ENCODE measurements at regions not wholly inside any gene's neighbourhood (a gene's known extent, or its start where the extent isn't known, plus 50 kb on each side); places are given as distances from the start of the nearest gene placed in this dataset.

GRCh38 chr7:109893231-109893630 lies 1197.7 kb upstream of the LRRN3 start:
- TF ChIP-seq CTCF (IDR thresholded peaks at IDR 0.05) (no peak), POLR2AphosphoS5 (IDR thresholded peaks at IDR 0.05) (no peak), POLR2A (IDR thresholded peaks at IDR 0.05; ENCODE audit: low read depth) (no peak), EP300 (IDR thresholded peaks at IDR 0.05) (no peak)

Measured in esophagus muscularis mucosa (tissue), 4 donors.